ENCODE measurements at regions not wholly inside any gene's neighbourhood (a gene's known extent, or its start where the extent isn't known, plus 50 kb on each side); places are given as distances from the start of the nearest gene placed in this dataset.

DNA sequence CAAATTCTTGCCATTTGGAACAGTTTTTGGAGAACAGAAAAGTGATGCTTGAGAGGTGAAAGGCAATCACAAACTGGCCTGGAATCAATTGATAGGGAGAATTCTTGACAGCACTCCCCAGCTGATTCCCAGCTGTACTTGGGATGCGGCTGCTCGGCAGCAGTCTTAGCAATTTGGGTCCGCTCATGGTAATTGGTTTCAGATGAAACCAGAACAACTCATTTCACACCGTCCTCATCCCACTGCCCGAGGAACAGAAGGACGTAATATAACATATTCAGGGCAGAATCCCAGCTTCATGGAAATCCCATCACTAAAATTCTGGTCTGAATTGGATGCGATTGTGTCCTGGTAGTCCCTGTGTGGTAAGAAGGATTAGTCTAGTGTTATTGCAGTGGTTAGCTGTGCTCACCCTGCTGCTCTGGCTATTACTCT lies 223.3 kb upstream of the FERD3L start:
- TF ChIP-seq, protein P1, sequence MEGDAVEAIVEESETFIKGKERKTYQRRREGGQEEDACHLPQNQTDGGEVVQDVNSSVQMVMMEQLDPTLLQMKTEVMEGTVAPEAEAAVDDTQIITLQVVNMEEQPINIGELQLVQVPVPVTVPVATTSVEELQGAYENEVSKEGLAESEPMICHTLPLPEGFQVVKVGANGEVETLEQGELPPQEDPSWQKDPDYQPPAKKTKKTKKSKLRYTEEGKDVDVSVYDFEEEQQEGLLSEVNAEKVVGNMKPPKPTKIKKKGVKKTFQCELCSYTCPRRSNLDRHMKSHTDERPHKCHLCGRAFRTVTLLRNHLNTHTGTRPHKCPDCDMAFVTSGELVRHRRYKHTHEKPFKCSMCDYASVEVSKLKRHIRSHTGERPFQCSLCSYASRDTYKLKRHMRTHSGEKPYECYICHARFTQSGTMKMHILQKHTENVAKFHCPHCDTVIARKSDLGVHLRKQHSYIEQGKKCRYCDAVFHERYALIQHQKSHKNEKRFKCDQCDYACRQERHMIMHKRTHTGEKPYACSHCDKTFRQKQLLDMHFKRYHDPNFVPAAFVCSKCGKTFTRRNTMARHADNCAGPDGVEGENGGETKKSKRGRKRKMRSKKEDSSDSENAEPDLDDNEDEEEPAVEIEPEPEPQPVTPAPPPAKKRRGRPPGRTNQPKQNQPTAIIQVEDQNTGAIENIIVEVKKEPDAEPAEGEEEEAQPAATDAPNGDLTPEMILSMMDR (IDR thresholded peaks at IDR 0.05 in 8 of 11, conservative IDR thresholded peaks at IDR 0.05 in 3 of 11), result no peak
- TF ChIP-seq POLR2A (IDR thresholded peaks at IDR 0.05) (no peak), POLR2AphosphoS5 (IDR thresholded peaks at IDR 0.05) (no peak)
